ENCODE measurements at regions not wholly inside any gene's neighbourhood (a gene's known extent, or its start where the extent isn't known, plus 50 kb on each side); places are given as distances from the start of the nearest gene placed in this dataset.

- DNase-seq (ENCODE audit: low read depth): no peak
- no peak overlapping the region for H3K4me3 ChIP-seq (ENCODE audit: low read depth, low read length)
- TF ChIP-seq CTCF (IDR thresholded peaks at IDR 0.05; ENCODE audit: low read depth, low read length, missing control alignments): no peak
- in situ Hi-C loops (cut with HindIII; ENCODE audit: low sequenced_read_pairs): no loop called here
Measured at GRCh38 chr11:116698080-116698479, 74.7 kb downstream of the BUD13 start.

- in situ Hi-C loops (cut with HindIII; ENCODE audit: low sequenced_read_pairs): no loop called here
- DNase-seq (ENCODE audit: low read depth): no peak
- TF ChIP-seq CTCF (IDR thresholded peaks at IDR 0.05; ENCODE audit: low read depth, low read length, missing control alignments): no peak
- H3K4me3 ChIP-seq (ENCODE audit: low read depth, low read length): no peak overlapping the region
Measured at GRCh38 chr11:116697639-116698038, 75.1 kb downstream of the BUD13 start.

- in situ Hi-C loops (cut with HindIII; ENCODE audit: low sequenced_read_pairs): no loop called here
- no peak overlapping the region for H3K4me3 ChIP-seq (ENCODE audit: low read depth, low read length)
- no peak for DNase-seq (ENCODE audit: low read depth)
- TF ChIP-seq CTCF (IDR thresholded peaks at IDR 0.05; ENCODE audit: low read depth, low read length, missing control alignments): no peak
Measured at GRCh38 chr11:116697011-116697410, 75.8 kb downstream of the BUD13 start.

GRCh38 chr11:116696381-116696941 is 76.3 kb downstream of the BUD13 start:
- no peak overlapping the region for H3K4me3 ChIP-seq (ENCODE audit: low read depth, low read length)
- DNase-seq (ENCODE audit: low read depth): no peak
- no peak for TF ChIP-seq CTCF (IDR thresholded peaks at IDR 0.05; ENCODE audit: low read depth, low read length, missing control alignments)
- in situ Hi-C loops (cut with HindIII; ENCODE audit: low sequenced_read_pairs): no loop called here

GRCh38 chr11:116695657-116696254 is 77.0 kb downstream of the BUD13 start:
- in situ Hi-C loops (cut with HindIII; ENCODE audit: low sequenced_read_pairs): no loop called here
- no peak for TF ChIP-seq CTCF (IDR thresholded peaks at IDR 0.05; ENCODE audit: low read depth, low read length, missing control alignments)
- no peak overlapping the region for H3K4me3 ChIP-seq (ENCODE audit: low read depth, low read length)
- DNase-seq (ENCODE audit: low read depth): no peak

GRCh38 chr11:116694815-116695590 is 77.8 kb downstream of the BUD13 start:
- TF ChIP-seq CTCF (IDR thresholded peaks at IDR 0.05; ENCODE audit: low read depth, low read length, missing control alignments): no peak
- in situ Hi-C loops (cut with HindIII; ENCODE audit: low sequenced_read_pairs): no loop called here

More at GRCh38 chr11:116694815-116695590, 77.8 kb downstream of the BUD13 start:
- no peak for DNase-seq (ENCODE audit: low read depth)
- no peak overlapping the region for H3K4me3 ChIP-seq (ENCODE audit: low read depth, low read length)
